GM18519 (cell line): ENCODE measurements at regions not wholly inside any gene's neighbourhood (a gene's known extent, or its start where the extent isn't known, plus 50 kb on each side); places are given as distances from the start of the nearest gene placed in this dataset.
A peak's percentile ranks its signal among the peaks of the same experiment; 100 is the strongest.
"Not testable (repeated sequence)": the region's sequence is repeated elsewhere in the genome, so short reads cannot be mapped to it uniquely, and the experiment has no call there.

Experiments used
- ATAC-seq: cut with Tn5 transposase; IDR thresholded peaks from one replicate; pipeline ENCODE4 v1.9.1; 2021; ENCODE audit warnings: mild to moderate bottlenecking, moderate library complexity; ENCODE audit not compliant: unreplicated experiment, low FRiP score

DNA sequence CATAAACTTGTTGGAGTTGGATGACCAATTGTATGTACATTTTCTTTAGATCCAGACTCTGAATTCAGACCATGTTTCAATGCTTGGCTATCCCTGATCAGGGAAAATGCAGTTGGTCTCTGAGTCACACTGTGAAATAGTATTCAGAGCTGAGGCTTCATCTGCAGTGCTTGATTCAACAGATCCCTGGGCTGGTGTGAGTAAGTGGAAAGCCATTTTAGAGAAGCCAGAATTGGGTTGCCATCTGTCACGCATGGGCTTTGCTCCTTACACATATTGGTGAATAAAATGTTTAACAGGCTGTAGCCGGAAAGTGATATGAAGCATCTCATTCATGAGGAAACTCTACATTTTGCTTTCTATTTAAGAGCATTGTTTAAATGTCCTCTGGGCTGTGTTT, 50.0 kb upstream of the ACYP2 start:
- no peak for ATAC-seq

DNA sequence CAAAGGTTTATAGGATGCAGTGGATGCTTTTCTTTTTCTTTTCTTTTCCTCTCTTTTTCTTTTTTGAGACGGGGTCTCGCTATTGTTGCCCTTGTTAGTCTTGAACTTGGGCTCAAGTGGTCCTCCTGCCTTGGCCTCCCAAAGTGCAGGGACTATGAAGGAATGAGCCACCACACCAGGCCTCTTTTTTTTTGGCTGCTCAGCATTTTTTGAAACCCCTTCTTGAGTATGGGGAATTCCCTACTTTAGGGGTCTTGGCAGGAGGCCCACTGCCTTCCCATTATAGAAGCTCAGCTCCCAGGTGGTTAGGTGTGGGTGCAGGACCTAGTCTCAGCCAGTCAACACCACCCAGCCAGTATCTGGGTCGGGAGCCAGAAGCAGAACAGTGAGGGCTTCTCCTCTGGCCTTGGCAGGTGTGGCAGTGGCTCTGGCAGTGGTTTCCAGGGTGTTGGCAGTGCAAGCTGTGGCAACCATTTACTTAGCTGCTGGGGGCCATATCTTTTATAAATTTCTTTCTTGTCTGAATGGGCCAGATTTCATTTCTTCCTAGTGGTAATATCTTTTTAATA, 51.4 kb upstream of the ACYP2 start:
- no peak for ATAC-seq

GRCh38 chr2:54062401-54062800, 53.0 kb upstream of the ACYP2 start:
- ATAC-seq, result no peak

- ATAC-seq, result no peak
These were observed 54.1 kb upstream of the ACYP2 start for GRCh38 chr2:54061272-54061671.

DNA sequence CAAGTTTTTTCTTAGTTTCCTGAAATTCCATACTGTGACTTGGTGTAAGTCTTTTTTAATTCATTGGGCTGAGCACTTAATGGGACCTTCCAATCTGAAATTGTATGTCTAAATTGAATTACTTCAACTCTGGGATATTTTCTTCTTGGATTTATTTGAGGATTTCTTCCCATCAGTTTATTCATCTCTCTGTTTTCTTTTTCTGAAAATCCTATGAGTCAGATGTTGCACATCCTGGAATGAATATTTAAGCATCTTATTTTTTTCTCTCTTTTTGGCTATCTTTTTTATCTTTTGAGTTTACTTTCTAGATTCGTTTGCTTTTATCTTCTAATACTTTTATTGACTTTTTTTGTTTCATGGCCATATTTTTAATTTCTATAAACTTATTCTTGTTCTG, 55.4 kb upstream of the ACYP2 start:
- no peak for ATAC-seq

DNA sequence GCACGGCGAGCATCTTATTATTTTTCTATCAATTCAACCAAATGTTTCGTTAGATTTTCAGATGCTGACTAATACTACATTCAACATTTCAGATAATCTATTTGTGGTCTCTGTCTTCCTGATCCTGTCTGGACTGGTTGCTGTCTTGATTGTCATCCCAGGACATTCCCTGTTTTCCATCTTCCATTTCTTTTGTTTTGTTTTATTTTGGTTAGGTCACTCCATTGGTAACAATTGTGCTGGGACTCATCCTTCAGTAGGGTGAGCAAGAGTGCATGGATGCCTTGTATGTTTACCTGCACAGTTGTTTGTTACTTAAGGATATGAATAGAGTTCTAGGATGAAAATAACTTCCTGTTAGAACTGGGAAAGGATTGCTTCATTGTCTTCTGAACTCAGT, 55.9 kb upstream of the ACYP2 start:
- ATAC-seq, result no peak

- ATAC-seq, result no peak
These were observed 57.0 kb upstream of the ACYP2 start for GRCh38 chr2:54058449-54058848.

DNA sequence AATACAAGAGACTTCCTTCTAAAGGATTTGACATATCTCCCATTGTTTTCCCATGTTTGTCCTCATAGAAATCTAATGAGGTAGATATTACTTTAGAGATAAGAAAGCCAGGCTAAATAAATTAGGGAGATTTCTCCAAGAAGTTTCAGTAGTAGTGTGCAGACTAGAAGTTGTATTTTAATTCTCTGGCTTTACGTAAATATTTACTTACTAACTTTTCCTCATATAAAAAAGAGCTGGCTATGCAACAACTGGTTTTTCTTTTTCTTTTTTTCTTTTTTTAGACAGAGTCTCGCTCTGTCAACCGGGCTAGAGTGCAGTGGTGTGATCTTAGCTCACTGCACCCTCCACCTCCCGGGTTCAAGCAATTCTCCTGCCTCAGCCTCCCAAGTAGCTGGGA, 60.6 kb upstream of the ACYP2 start:
- no peak for ATAC-seq

DNA sequence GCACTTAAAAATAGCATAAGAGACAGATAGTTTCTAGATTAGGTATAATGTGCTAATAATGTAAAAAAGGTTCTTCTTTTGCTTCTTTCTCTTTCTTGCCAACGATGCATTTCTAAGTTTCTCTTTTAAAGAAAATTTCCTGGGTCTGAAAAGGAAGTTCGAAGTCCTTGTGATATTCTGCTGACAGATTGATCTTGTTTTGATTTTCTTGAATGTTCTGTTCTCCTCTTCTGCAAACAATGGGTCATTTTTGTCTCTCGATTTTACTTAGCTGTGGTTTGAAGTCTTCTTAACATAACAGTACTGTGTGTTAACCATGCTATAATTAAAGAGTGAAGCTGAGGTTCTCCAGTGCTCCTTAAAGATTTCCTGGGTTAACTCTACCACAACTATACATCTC, 61.1 kb upstream of the ACYP2 start:
- ATAC-seq, result peak; percentile 74

GRCh38 chr2:54053830-54054229, 61.6 kb upstream of the ACYP2 start:
- peak; percentile 25 for ATAC-seq

GRCh38 chr2:54052825-54053718, 62.3 kb upstream of the ACYP2 start:
- ATAC-seq, result no peak

GRCh38 chr2:54050445-54050844, 65.0 kb upstream of the ACYP2 start:
- no peak for ATAC-seq

GRCh38 chr2:54049365-54049764, 66.0 kb upstream of the ACYP2 start:
- ATAC-seq, result no peak

DNA sequence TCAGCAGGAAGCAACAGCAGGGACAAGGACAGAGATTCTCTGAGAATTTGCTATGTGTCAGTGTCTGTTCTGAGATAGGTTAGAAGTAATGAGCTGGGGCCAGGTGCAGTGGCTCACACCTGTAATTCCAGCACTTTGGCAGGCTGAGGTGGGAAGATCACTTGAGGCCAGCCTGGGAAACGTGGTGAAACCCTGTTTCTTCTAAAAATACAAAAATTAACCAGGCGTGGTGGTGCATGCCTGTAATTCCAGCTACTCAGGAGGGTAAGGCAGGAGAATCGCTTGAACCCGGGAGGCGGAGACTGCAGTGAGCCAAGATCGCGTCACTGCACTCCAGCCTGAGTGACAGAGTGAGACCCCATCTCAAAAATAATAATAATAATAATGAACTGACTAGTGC, 66.5 kb upstream of the ACYP2 start:
- ATAC-seq, result not testable (repeated sequence)

DNA sequence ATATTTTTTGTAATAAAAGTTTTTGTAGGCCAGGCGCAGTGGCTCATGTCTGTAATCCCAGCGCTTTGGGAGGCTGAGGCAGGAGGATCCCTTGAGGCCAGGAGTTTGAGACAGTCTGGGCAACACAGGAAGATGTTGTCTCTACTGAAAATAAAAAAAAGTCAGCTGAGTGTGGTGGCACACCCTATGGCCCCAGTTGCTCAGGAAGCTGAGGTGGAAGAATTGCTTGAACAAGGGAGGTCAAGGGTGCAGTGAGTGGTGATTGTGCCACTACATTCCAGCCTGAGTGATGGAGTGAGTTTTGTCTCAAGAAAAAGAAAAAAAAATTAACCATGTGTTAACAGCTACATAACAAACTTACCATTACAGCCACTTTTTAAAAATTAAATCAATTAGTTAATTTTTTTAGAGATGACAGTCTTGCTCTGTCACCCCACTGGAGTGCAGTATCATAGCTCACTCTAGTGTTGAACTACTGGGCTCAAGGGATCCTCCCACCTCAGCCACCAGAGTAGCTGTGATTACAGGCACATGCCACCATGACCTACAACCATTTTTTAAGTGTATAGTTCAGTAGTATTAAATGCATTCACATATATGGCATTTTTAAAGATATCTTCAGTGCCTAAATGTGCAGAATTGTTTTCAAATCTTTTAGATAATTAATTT, 67.2 kb upstream of the ACYP2 start:
- ATAC-seq, result no peak

GRCh38 chr2:54047658-54048057, 67.8 kb upstream of the ACYP2 start:
- no peak for ATAC-seq

GRCh38 chr2:54047091-54047490, 68.3 kb upstream of the ACYP2 start:
- no peak for ATAC-seq

- ATAC-seq, result no peak
These were observed 72.3 kb upstream of the PSME4 start for GRCh38 chr2:54042897-54043620.

DNA sequence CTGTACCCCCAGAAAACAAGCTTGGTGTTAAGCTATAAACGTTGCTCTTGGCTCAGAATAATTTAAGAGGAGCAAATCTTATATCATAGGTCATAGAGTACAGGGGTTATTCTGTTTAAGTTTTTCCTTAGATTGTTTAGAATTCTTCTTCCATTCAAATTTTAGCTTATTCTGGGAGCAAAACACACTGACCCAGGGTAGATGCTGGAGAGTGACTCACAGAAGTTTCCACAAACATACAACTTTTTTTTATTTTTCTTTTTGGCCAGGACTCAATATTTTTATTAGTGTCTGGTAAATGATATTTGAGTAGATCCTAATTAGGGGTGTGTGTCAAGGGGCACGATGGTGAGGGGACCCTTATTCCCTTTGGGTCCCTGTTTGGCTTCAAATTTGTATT, 71.5 kb upstream of the PSME4 start:
- no peak for ATAC-seq

- ATAC-seq, result no peak
These were observed 70.3 kb upstream of the PSME4 start for GRCh38 chr2:54041135-54041534.

DNA sequence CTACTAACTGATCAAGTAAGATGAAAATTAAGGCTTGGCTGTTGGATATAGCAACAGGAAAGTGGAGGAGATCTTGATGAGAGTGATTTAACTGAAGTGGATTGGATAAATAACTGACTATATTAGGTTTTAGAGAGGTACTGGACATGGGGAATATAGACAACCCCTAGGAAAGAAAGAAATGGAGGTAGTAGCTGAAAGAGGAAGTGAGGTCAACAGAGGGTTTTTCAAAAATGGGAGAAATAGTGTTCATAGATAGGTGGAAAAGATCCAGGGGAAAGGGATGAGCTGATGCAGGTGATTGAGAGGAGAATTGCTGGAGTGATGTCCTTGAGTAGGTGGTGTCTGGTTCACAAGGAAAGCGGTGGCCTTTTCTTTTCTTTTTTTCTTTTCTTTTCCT, 69.9 kb upstream of the PSME4 start:
- no peak for ATAC-seq
